HK-2 (cell line): ENCODE measurements at regions not wholly inside any gene's neighbourhood (a gene's known extent, or its start where the extent isn't known, plus 50 kb on each side); places are given as distances from the start of the nearest gene placed in this dataset.
"Not testable (repeated sequence)": the region's sequence is repeated elsewhere in the genome, so short reads cannot be mapped to it uniquely, and the experiment has no call there.

Experiments used
- DNase-seq: peaks from one replicate; pipeline ENCODE4 v3.0.0-alpha.2; 2018; ENCODE audit not compliant: unreplicated experiment

GRCh38 chr2:121047383-121047782, 237.6 kb downstream of the TFCP2L1 start:
- no peak for DNase-seq

- DNase-seq: no peak
Observed at GRCh38 chr2:121049131-121049530, 235.9 kb downstream of the TFCP2L1 start.

- DNase-seq: no peak
Observed at GRCh38 chr2:121049950-121050585, 234.9 kb downstream of the TFCP2L1 start.

GRCh38 chr2:121051311-121051710, 233.7 kb downstream of the TFCP2L1 start:
- no peak for DNase-seq

- no peak for DNase-seq
Observed at GRCh38 chr2:121052023-121052422, 233.0 kb downstream of the TFCP2L1 start.

GRCh38 chr2:121052521-121052920, 232.5 kb downstream of the TFCP2L1 start:
- DNase-seq: no peak

- no peak for DNase-seq
Observed at GRCh38 chr2:121055088-121055487, 229.9 kb downstream of the TFCP2L1 start.

- DNase-seq: no peak
Observed at GRCh38 chr2:121055501-121055900, 229.5 kb downstream of the TFCP2L1 start.

- no peak for DNase-seq
Observed at GRCh38 chr2:121058852-121059558, 226.0 kb downstream of the TFCP2L1 start.

- no peak for DNase-seq
Observed at GRCh38 chr2:121059651-121060649, 225.1 kb downstream of the TFCP2L1 start.

- DNase-seq: no peak
Observed at GRCh38 chr2:121061633-121062032, 223.4 kb downstream of the TFCP2L1 start.

- DNase-seq: peak; percentile 57
Observed at GRCh38 chr2:121063471-121063870, 221.5 kb downstream of the TFCP2L1 start.

- no peak for DNase-seq
Observed at GRCh38 chr2:121064186-121064585, 220.8 kb downstream of the TFCP2L1 start.

- DNase-seq: no peak
Observed at GRCh38 chr2:121065239-121065638, 219.8 kb downstream of the TFCP2L1 start.

GRCh38 chr2:121066526-121066925, 218.5 kb downstream of the TFCP2L1 start:
- DNase-seq: no peak

GRCh38 chr2:121068851-121069250, 216.2 kb downstream of the TFCP2L1 start:
- DNase-seq: no peak

GRCh38 chr2:121069434-121069969, 215.5 kb downstream of the TFCP2L1 start:
- no peak for DNase-seq

- DNase-seq: not testable (repeated sequence)
Observed at GRCh38 chr2:121070061-121070460, 214.9 kb downstream of the TFCP2L1 start.

- peak; percentile 83 for DNase-seq
Observed at GRCh38 chr2:121071034-121071504, 213.9 kb downstream of the TFCP2L1 start.

- no peak for DNase-seq
Observed at GRCh38 chr2:121072784-121073183, 212.2 kb downstream of the TFCP2L1 start.

GRCh38 chr2:121073320-121074210, 211.4 kb downstream of the TFCP2L1 start:
- no peak for DNase-seq
